Upper lobe of left lung (tissue), 4 donors: ENCODE measurements at regions not wholly inside any gene's neighbourhood (a gene's known extent, or its start where the extent isn't known, plus 50 kb on each side); places are given as distances from the start of the nearest gene placed in this dataset.

ENCODE experiments used
- CTCF ChIP-seq, 6 experiments: fragments of 450-650 bp in 4 of 6; fragments of 200-600 bp in 2 of 6; sonication (generic) in 2 of 6; IDR thresholded peaks; one replicate each; pipeline ENCODE4 v1.5.1; 2016 to 2019; ENCODE audit warnings: antibody characterized with exemption in 6 of 6
- EP300 ChIP-seq, 4 donors: sonication (generic); formaldehyde crosslinking; IDR thresholded peaks; one replicate each; pipeline ENCODE4 v1.5.1; 2017; ENCODE audit warnings: antibody characterized with exemption in 4 of 4, control low read depth in 2 of 4
- POLR2A ChIP-seq, 4 donors: fragments of 450-650 bp; IDR thresholded peaks; one replicate each; pipeline ENCODE4 v1.5.1; 2016 to 2017; ENCODE audit warnings: antibody characterized with exemption in 4 of 4, mild to moderate bottlenecking in 2 of 4
- POLR2AphosphoS5 ChIP-seq, 2 donors: sonication (generic); formaldehyde crosslinking; IDR thresholded peaks; one replicate each; pipeline ENCODE4 v1.5.1; 2017; ENCODE audit warnings: antibody characterized with exemption in 2 of 2

DNA sequence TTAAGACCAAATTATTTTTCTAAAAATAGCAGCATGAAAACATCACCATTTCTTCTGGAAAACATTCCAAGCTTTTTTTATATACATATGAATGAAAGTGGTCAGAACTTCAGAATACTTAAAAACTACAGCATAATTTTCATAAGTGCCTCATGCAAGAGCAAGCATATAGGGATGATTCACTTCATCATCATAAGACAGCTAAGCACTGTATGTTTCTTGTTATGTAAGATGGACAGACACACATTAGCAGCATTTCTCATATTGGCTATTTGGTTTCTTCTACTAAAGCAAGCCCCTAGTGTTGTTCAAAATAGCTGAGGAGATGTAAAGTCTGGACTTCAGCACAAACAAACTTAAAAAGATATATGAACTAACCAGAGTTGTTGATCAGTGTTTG is 213.1 kb upstream of the NOCT start:
- TF ChIP-seq CTCF (IDR thresholded peaks at IDR 0.05) (no peak), POLR2AphosphoS5 (IDR thresholded peaks at IDR 0.05) (no peak), POLR2A (IDR thresholded peaks at IDR 0.05) (no peak), EP300 (IDR thresholded peaks at IDR 0.05) (no peak)
